Astrocyte (in vitro differentiated cells and primary cell): ENCODE measurements at regions not wholly inside any gene's neighbourhood (a gene's known extent, or its start where the extent isn't known, plus 50 kb on each side); places are given as distances from the start of the nearest gene placed in this dataset.

ENCODE experiments used
- CTCF ChIP-seq: IDR thresholded peaks from 2 replicates; pipeline ENCODE4 v1.5.1; 2011; ENCODE audit warnings: low read depth, mild to moderate bottlenecking, inconsistent platforms, low read length, moderate library complexity; ENCODE audit not compliant: insufficient read depth
- EZH2 ChIP-seq: IDR thresholded peaks from 2 replicates; pipeline ENCODE4 v1.6.1; 2012; ENCODE audit warnings: mild to moderate bottlenecking, low read length, inconsistent platforms; ENCODE audit not compliant: insufficient read depth

- TF ChIP-seq CTCF (no peak), EZH2 (no peak)
Measured at GRCh38 chr7:106518239-106518638, 142.7 kb downstream of the CCDC71L start.
